ENCODE measurements at regions not wholly inside any gene's neighbourhood (a gene's known extent, or its start where the extent isn't known, plus 50 kb on each side); places are given as distances from the start of the nearest gene placed in this dataset.
A peak's percentile ranks its signal among the peaks of the same experiment; 100 is the strongest.

DNA sequence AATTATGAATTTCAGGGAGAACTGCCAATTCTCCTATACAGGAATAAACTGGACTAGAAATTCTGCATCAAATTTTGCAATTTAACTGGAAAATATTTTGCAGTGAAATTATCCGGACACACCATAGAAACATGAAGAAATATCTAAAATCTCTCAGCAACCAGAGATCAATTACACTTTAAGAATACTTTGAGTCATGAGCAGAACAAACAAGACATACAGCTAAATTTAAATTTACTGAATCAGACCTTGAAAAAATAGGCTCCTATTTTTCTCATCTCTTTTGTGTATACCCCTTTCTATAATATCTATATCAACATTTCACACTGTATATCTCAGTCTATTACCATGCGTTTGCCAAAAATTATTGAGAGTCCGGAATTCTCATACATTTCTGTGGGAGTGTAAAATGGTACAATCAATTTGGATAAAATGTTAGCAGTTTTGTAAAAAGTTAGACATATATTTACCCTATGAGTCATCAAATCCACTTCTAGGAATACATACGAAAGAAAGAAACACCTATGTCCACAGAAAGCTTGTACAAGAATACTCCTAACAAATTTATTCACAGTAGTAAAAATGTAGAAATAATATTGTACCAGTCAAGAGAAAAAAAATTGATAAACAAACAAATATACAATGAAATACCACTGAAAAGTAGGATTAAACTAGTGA, 593.1 kb upstream of the NECTIN3 start:
- no peak for TF ChIP-seq CTCF (conservative IDR thresholded peaks at IDR 0.05; ENCODE audit: low read length)
- no peak for DNase-seq (ENCODE audit: low read depth)
- no peak overlapping the region for H3K4me3 ChIP-seq (ENCODE audit: low read length)

- H3K4me3 ChIP-seq (ENCODE audit: low read length) = no peak overlapping the region
- DNase-seq (ENCODE audit: low read depth) = no peak
- TF ChIP-seq CTCF (conservative IDR thresholded peaks at IDR 0.05; ENCODE audit: low read length) = no peak
Observed at GRCh38 chr3:110479731-110480130, 591.9 kb upstream of the NECTIN3 start.

GRCh38 chr3:110485389-110485788, 586.2 kb upstream of the NECTIN3 start:
- DNase-seq (ENCODE audit: low read depth) = no peak
- H3K4me3 ChIP-seq (ENCODE audit: low read length) = no peak overlapping the region
- no peak for TF ChIP-seq CTCF (conservative IDR thresholded peaks at IDR 0.05; ENCODE audit: low read length)

- no peak for TF ChIP-seq CTCF (conservative IDR thresholded peaks at IDR 0.05; ENCODE audit: low read length)
- no peak for DNase-seq (ENCODE audit: low read depth)
- no peak overlapping the region for H3K4me3 ChIP-seq (ENCODE audit: low read length)
Observed at GRCh38 chr3:110487840-110488239, 583.8 kb upstream of the NECTIN3 start.

- no peak for DNase-seq (ENCODE audit: low read depth)
- H3K4me3 ChIP-seq (ENCODE audit: low read length) = no peak overlapping the region
- TF ChIP-seq CTCF (conservative IDR thresholded peaks at IDR 0.05; ENCODE audit: low read length) = no peak
Observed at GRCh38 chr3:110491413-110491812, 580.2 kb upstream of the NECTIN3 start.

DNA sequence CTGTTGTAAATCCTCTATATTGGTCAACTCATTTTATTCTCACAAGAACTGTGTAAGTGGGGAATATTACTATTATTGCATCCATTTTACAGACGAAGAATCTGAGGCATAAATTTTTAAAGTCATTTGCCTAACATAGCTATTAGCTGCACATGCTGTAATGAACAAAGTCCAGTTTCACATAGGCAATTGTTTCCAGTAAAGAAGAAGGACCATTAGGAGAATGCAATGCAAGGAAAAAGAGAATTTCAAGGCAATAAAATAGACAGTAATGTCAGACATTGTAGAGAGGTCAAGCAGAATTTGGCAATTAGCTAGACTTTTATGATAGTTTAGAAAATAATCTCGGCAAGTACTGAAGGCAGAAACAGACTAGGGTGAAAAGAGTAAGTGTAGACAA, 578.7 kb upstream of the NECTIN3 start:
- no peak overlapping the region for H3K4me3 ChIP-seq (ENCODE audit: low read length)
- no peak for TF ChIP-seq CTCF (conservative IDR thresholded peaks at IDR 0.05; ENCODE audit: low read length)
- DNase-seq (ENCODE audit: low read depth) = no peak

DNA sequence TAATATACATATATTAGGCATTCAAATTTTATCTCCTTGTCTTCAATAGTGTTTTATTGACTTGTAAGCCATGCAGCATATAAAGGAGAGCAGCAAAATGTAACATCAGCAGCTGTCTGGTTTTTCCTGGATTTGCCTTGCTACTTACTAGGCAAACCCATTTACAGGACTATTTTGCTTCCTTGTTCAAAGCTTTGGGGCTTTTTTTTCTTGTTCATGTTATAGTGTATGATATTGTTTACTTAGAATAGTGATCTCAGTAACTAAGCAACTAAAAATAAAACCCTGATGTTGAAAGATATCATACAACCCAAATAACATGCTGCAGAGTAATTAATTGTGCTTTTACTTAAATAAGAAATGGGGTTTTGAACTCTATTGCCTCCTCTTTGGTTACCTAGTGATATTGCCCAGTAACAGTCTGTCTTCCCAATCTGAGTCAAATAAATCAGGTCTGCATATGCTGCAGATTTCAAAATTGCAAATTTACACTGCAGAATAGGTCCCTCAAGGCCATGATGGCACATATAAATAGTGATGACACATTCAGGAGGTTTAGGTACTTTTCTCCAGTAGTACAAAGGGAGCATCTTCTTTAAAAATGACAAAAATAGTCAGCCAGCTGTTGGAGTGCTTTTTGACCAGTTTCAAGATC, 578.1 kb upstream of the NECTIN3 start:
- no peak for TF ChIP-seq CTCF (conservative IDR thresholded peaks at IDR 0.05; ENCODE audit: low read length)
- H3K4me3 ChIP-seq (ENCODE audit: low read length) = no peak overlapping the region
- DNase-seq (ENCODE audit: low read depth) = peak; percentile 1
